Activated CD8-positive, alpha-beta T cell treated with anti-CD3 and anti-CD28 coated beads for 36 hours (primary cell): ENCODE measurements at regions not wholly inside any gene's neighbourhood (a gene's known extent, or its start where the extent isn't known, plus 50 kb on each side); places are given as distances from the start of the nearest gene placed in this dataset.
"Not testable (repeated sequence)": the region's sequence is repeated elsewhere in the genome, so short reads cannot be mapped to it uniquely, and the experiment has no call there.

Experiments used
- ATAC-seq: fragments of 200-7000 bp; cut with Tn5 transposase; one replicate; pipeline ENCODE4 v1.10.0; 2021; ENCODE audit warnings: mild to moderate bottlenecking, moderate library complexity
- CTCF ChIA-PET: fragments of 350-600 bp; sonication (Branson Sonifier 250); formaldehyde crosslinking; loops from one replicate; lab custom pipeline; 2021; ENCODE audit warnings: antibody characterized with exemption; lab: Charles Lee
- POLR2A ChIA-PET: fragments of 350-600 bp; sonication (Branson Sonifier 250); formaldehyde crosslinking; loops from one replicate; lab custom pipeline; 2021; ENCODE audit warnings: antibody characterized with exemption; lab: Charles Lee
- DNase-seq: peaks from one replicate; pipeline ENCODE4 v3.0.0-alpha.2; 2020
- H3K27ac Mint-ChIP-seq: one replicate; pipeline ENCODE4 v1.8.0; 2021; ENCODE audit warnings: mild to moderate bottlenecking, mixed read lengths
- H3K27me3 Mint-ChIP-seq: one replicate; pipeline ENCODE4 v1.8.0; 2021; ENCODE audit warnings: mixed read lengths
- H3K36me3 Mint-ChIP-seq: one replicate; pipeline ENCODE4 v1.8.0; 2021; ENCODE audit warnings: low read depth, mixed read lengths
- H3K4me1 Mint-ChIP-seq: one replicate; pipeline ENCODE4 v1.8.0; 2021; ENCODE audit warnings: low read depth, mixed read lengths
- H3K4me3 Mint-ChIP-seq: one replicate; pipeline ENCODE4 v1.8.0; 2021; ENCODE audit warnings: mild to moderate bottlenecking, moderate library complexity, mixed read lengths
- H3K9me3 Mint-ChIP-seq: one replicate; pipeline ENCODE4 v1.8.0; 2021; ENCODE audit warnings: mixed read lengths
- CTCF ChIP-seq: fragments of 200-600 bp; IDR thresholded peaks from one replicate; pipeline ENCODE4 v1.8.0; 2022; ENCODE audit warnings: antibody characterized with exemption, mild to moderate bottlenecking
- intact Hi-C: fragments of 100-400 bp; cut with micrococcal nuclease; formaldehyde crosslinking; loops from one replicate; pipeline ENCODE4 v1.10.0; 2022

- ChIA-PET CTCF (interaction anchor here (1.0 kb wide), 1 partner anchor 55 kb away, joined by 3 read pairs; no protein-coding TSS in a partner anchor), POLR2A (no interaction called here)
- DNase-seq = no peak
- no peak for ATAC-seq
- peaks cover 6% of the 10 kb centered on the region for H3K27me3 Mint-ChIP-seq
- intact Hi-C loops = no loop called here
- TF ChIP-seq CTCF = no peak
- no peak overlapping the region for H3K4me3 Mint-ChIP-seq
- no peaks in the 10 kb centered on the region for H3K36me3 Mint-ChIP-seq
- no peaks in the 10 kb centered on the region for H3K9me3 Mint-ChIP-seq
- no peak overlapping the region for H3K27ac Mint-ChIP-seq
- peaks cover 11% of the 10 kb centered on the region for H3K4me1 Mint-ChIP-seq
These were observed 75.6 kb upstream of the HNF1B start for GRCh38 chr17:37820313-37820994.

- Mint-ChIP-seq H3K4me3 (no peak overlapping the region), H3K27me3 (peaks cover 7% of the 10 kb centered on the region), H3K36me3 (no peaks in the 10 kb centered on the region), H3K27ac (no peak overlapping the region), H3K4me1 (peaks cover 12% of the 10 kb centered on the region), H3K9me3 (no peaks in the 10 kb centered on the region)
- no peak for DNase-seq
- intact Hi-C loops = no loop called here
- POLR2A ChIA-PET = no interaction called here
- CTCF ChIA-PET = no interaction called here
- no peak for ATAC-seq
- no peak for TF ChIP-seq CTCF
These were observed 73.8 kb upstream of the HNF1B start for GRCh38 chr17:37818689-37819088.

GRCh38 chr17:37816950-37817349 is 72.1 kb upstream of the HNF1B start:
- no peaks in the 10 kb centered on the region for H3K36me3 Mint-ChIP-seq
- POLR2A ChIA-PET = interaction anchor here (0.6 kb wide), 1 partner anchor 152 kb away, joined by 4 read pairs; no protein-coding TSS in a partner anchor
- no peak overlapping the region for H3K27ac Mint-ChIP-seq
- peaks cover 15% of the 10 kb centered on the region for H3K27me3 Mint-ChIP-seq
- no peak for TF ChIP-seq CTCF
- ATAC-seq = no peak
- intact Hi-C loops = no loop called here
- CTCF ChIA-PET = interaction anchor here (0.6 to 2.7 kb wide), 27 partner anchors 8 to 287 kb away, joined by 3 to 10 read pairs (median 4); partner anchors contain the start of gene DDX52
- DNase-seq = no peak
- peaks cover 12% of the 10 kb centered on the region for H3K4me1 Mint-ChIP-seq
- no peaks in the 10 kb centered on the region for H3K9me3 Mint-ChIP-seq
- no peak overlapping the region for H3K4me3 Mint-ChIP-seq

- Mint-ChIP-seq H3K27ac (no peak overlapping the region), H3K4me1 (peaks cover 8% of the 10 kb centered on the region), H3K4me3 (no peak overlapping the region), H3K36me3 (no peaks in the 10 kb centered on the region), H3K9me3 (no peaks in the 10 kb centered on the region), H3K27me3 (peaks cover 18% of the 10 kb centered on the region)
- DNase-seq (no peak), ATAC-seq (no peak)
- POLR2A ChIA-PET = no interaction called here
- CTCF ChIA-PET = interaction anchor here (0.7 to 2.7 kb wide), 17 partner anchors 8 to 500 kb away, joined by 3 to 10 read pairs (median 4); partner anchors contain the start of gene DDX52
- intact Hi-C loops = no loop called here
- TF ChIP-seq CTCF = no peak
These were observed 70.7 kb upstream of the HNF1B start for GRCh38 chr17:37815536-37815935.

- peaks cover 21% of the 10 kb centered on the region for H3K27me3 Mint-ChIP-seq
- CTCF ChIA-PET = no interaction called here
- intact Hi-C loops = no loop called here
- ATAC-seq (no peak), DNase-seq (no peak)
- no peaks in the 10 kb centered on the region for H3K9me3 Mint-ChIP-seq
- no peak for TF ChIP-seq CTCF
- POLR2A ChIA-PET = no interaction called here
- H3K4me3 Mint-ChIP-seq = no peak overlapping the region
- no peak overlapping the region for H3K27ac Mint-ChIP-seq
- H3K4me1 Mint-ChIP-seq = peaks cover 5% of the 10 kb centered on the region
- H3K36me3 Mint-ChIP-seq = no peaks in the 10 kb centered on the region
These were observed 68.9 kb upstream of the HNF1B start for GRCh38 chr17:37813751-37814150.

DNA sequence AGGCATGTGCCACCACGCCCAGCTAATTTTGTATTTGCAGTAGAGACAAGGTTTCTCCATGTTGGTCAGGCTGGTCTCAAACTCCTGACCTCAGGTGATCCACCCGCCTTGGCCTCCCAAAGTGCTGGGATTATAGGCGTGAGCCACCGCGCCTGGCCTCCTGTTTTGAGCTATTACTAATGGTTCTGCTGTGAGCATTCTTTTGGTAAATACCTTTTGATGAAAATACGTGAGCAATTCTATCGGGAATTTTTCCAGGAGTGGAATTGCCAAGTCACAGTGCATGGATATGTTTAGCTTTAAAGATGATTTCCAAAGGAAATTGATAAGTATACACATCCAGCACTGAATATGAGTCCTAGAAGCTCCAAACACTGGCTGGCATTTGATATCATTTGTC is 64.0 kb upstream of the HNF1B start:
- H3K4me1 Mint-ChIP-seq, CTCF ChIA-PET, H3K27ac Mint-ChIP-seq, POLR2A ChIA-PET, H3K4me3 Mint-ChIP-seq, H3K36me3 Mint-ChIP-seq, ATAC-seq, H3K9me3 Mint-ChIP-seq, intact Hi-C loops, DNase-seq: not testable (repeated sequence)
- H3K27me3 Mint-ChIP-seq = peaks cover 17% of the 10 kb centered on the region
